ENCODE measurements at regions not wholly inside any gene's neighbourhood (a gene's known extent, or its start where the extent isn't known, plus 50 kb on each side); places are given as distances from the start of the nearest gene placed in this dataset.

GRCh38 chr10:130570074-130570473 lies 433.9 kb downstream of the GLRX3 start:
- Histone ChIP-seq H3K4me1 (no peaks in the 10 kb centered on the region), H3K27ac (no peak overlapping the region), H3K36me3 (no peaks in the 10 kb centered on the region), H3K4me3 (no peak overlapping the region), H3K9me3 (no peaks in the 10 kb centered on the region), H3K27me3 (peaks cover 0 to 11% (median 0%) of the 10 kb centered on the region in 9 donors)
- intact Hi-C loops (cut with DNase I) = no loop called here
- TF ChIP-seq POLR2A (IDR thresholded peaks at IDR 0.05) (no peak), CTCF (IDR thresholded peaks at IDR 0.05) (no peak)
- no peak for ATAC-seq
- 72 to 76% (median 75%) methylated on average over 7 of the region's 7 CpGs for WGBS, 4 donors
- no peak for DNase-seq

- DNase-seq (no peak), ATAC-seq (no peak)
- no peaks in the 10 kb centered on the region for H3K36me3 ChIP-seq
- H3K27ac ChIP-seq = no peak overlapping the region
- H3K27me3 ChIP-seq = peaks cover 0 to 20% (median 0%) of the 10 kb centered on the region in 9 donors
- H3K4me1 ChIP-seq = no peaks in the 10 kb centered on the region
- WGBS, 4 donors = 52 to 78% (median 66%) methylated on average over 9 of the region's 9 CpGs
- TF ChIP-seq CTCF (IDR thresholded peaks at IDR 0.05) = no peak
- intact Hi-C loops (cut with DNase I) = no loop called here
- H3K9me3 ChIP-seq = no peaks in the 10 kb centered on the region
- no peak overlapping the region for H3K4me3 ChIP-seq
Measured at GRCh38 chr10:130571674-130572073, 435.5 kb downstream of the GLRX3 start.

- no peak for ATAC-seq
- no peak for DNase-seq
- WGBS, 4 donors = 69 to 74% (median 71%) methylated on average over 6 of the region's 6 CpGs
- peaks cover 0 to 18% (median 0%) of the 10 kb centered on the region in 9 donors for H3K27me3 ChIP-seq
- no peaks in the 10 kb centered on the region for H3K9me3 ChIP-seq
- H3K4me3 ChIP-seq = no peak overlapping the region
- H3K4me1 ChIP-seq = no peaks in the 10 kb centered on the region
- no peaks in the 10 kb centered on the region for H3K36me3 ChIP-seq
- no peak for TF ChIP-seq POLR2A (IDR thresholded peaks at IDR 0.05)
- TF ChIP-seq CTCF (IDR thresholded peaks at IDR 0.05) = no peak
- intact Hi-C loops (cut with DNase I) = no loop called here
- no peak overlapping the region for H3K27ac ChIP-seq
Measured at GRCh38 chr10:130573446-130573845, 437.3 kb downstream of the GLRX3 start.

GRCh38 chr10:130575756-130576285 lies 439.6 kb downstream of the GLRX3 start:
- Histone ChIP-seq H3K4me3 (no peak overlapping the region), H3K27ac (no peak overlapping the region), H3K9me3 (no peaks in the 10 kb centered on the region), H3K4me1 (no peaks in the 10 kb centered on the region), H3K27me3 (peaks cover 0 to 27% (median 0%) of the 10 kb centered on the region in 9 donors), H3K36me3 (no peaks in the 10 kb centered on the region)
- ATAC-seq (no peak), DNase-seq (no peak)
- TF ChIP-seq CTCF (IDR thresholded peaks at IDR 0.05) (no peak), POLR2A (IDR thresholded peaks at IDR 0.05) (no peak)
- WGBS, 4 donors = 70 to 80% (median 73%) methylated on average over 7 of the region's 7 CpGs
- intact Hi-C loops (cut with DNase I) = no loop called here
